ENCODE measurements at regions not wholly inside any gene's neighbourhood (a gene's known extent, or its start where the extent isn't known, plus 50 kb on each side); places are given as distances from the start of the nearest gene placed in this dataset.
"Not testable (repeated sequence)": the region's sequence is repeated elsewhere in the genome, so short reads cannot be mapped to it uniquely, and the experiment has no call there.

- no peak for ATAC-seq
- ChIA-PET POLR2A (no interaction called here), CTCF (no interaction called here)
- H3K27me3 Mint-ChIP-seq (ENCODE audit: low read depth) = peaks cover 2% of the 10 kb centered on the region
- no peak overlapping the region for H3K27ac Mint-ChIP-seq
- peaks cover 6% of the 10 kb centered on the region for H3K9me3 Mint-ChIP-seq (ENCODE audit: insufficient read depth)
- no peaks in the 10 kb centered on the region for H3K4me1 Mint-ChIP-seq (ENCODE audit: low read depth)
- no peaks in the 10 kb centered on the region for H3K36me3 Mint-ChIP-seq (ENCODE audit: low read depth)
- H3K4me3 Mint-ChIP-seq = no peak overlapping the region
- no peak for DNase-seq
Measured at GRCh38 chr9:34862836-34863235, 95.2 kb upstream of the PHF24 start.

- no peak overlapping the region for H3K27ac Mint-ChIP-seq
Measured at GRCh38 chr9:34862043-34862442, 96.0 kb upstream of the PHF24 start.

DNA sequence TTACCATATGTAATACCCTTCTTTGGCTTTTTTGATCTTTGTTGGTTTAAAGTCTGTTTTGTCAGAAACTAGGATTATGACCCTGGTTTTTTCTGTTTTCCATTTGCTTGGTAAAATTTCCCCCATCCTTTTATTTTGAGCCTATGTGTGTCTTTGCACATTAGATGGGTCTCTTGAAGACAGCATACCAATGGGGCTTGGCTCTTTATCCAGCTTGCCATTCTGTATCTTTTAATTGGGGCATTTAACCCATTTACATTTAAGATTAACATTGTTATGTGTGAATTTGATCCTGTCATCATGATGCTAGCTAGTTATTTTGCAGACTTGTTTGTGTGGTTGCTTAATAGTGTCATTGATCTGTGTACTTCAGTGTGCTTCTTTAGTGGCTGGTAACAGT is 103.1 kb upstream of the PHF24 start:
- H3K27ac Mint-ChIP-seq; DNase-seq; H3K9me3 Mint-ChIP-seq (ENCODE audit: insufficient read depth); CTCF ChIA-PET; H3K36me3 Mint-ChIP-seq (ENCODE audit: low read depth); H3K4me3 Mint-ChIP-seq; POLR2A ChIA-PET; H3K4me1 Mint-ChIP-seq (ENCODE audit: low read depth); H3K27me3 Mint-ChIP-seq (ENCODE audit: low read depth); ATAC-seq: not testable (repeated sequence)

More at GRCh38 chr9:34862043-34862442, 96.0 kb upstream of the PHF24 start:
- no peaks in the 10 kb centered on the region for H3K36me3 Mint-ChIP-seq (ENCODE audit: low read depth)
- H3K9me3 Mint-ChIP-seq (ENCODE audit: insufficient read depth) = peaks cover 6% of the 10 kb centered on the region
- POLR2A ChIA-PET = no interaction called here
- H3K4me1 Mint-ChIP-seq (ENCODE audit: low read depth) = no peaks in the 10 kb centered on the region
- H3K4me3 Mint-ChIP-seq = no peak overlapping the region
- CTCF ChIA-PET = no interaction called here
- ATAC-seq = no peak
- DNase-seq = no peak
- peaks cover 2% of the 10 kb centered on the region for H3K27me3 Mint-ChIP-seq (ENCODE audit: low read depth)

- ChIA-PET POLR2A (no interaction called here), CTCF (no interaction called here)
- DNase-seq (no peak), ATAC-seq (no peak)
- no peaks in the 10 kb centered on the region for H3K4me1 Mint-ChIP-seq (ENCODE audit: low read depth)
- H3K27ac Mint-ChIP-seq = no peak overlapping the region
- H3K9me3 Mint-ChIP-seq (ENCODE audit: insufficient read depth) = no peaks in the 10 kb centered on the region
- no peaks in the 10 kb centered on the region for H3K36me3 Mint-ChIP-seq (ENCODE audit: low read depth)
- no peak overlapping the region for H3K4me3 Mint-ChIP-seq
- no peaks in the 10 kb centered on the region for H3K27me3 Mint-ChIP-seq (ENCODE audit: low read depth)
Measured at GRCh38 chr9:34830068-34830467, 120.1 kb upstream of the CCL21 start.

DNA sequence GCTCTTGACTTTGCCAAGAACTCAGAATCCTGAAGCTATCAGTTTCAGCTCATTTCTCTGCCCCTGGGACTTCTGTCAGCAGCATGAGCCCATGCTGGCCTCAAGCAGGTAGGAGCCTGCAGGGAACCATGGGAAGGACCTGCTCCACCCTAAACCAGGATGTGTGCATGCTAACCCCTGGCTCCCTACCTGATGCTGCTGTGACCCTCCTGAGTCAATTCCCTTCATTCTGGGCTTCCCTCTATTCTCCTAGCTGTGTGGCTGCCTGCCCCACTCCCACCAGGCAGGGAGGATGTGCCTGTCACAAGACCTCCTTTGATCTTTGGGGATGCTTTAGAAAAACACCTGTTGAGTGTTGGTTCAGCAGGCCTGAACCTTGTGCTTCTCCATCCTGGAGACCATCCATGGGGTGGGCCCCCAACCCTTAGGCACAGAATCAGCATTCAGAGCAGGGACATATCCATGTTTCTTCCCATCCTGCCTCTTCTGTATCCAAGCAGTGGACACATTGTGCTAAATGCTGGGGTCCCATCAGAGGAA is 117.1 kb upstream of the CCL21 start:
- DNase-seq = no peak
- POLR2A ChIA-PET = no interaction called here
- Mint-ChIP-seq H3K9me3 (ENCODE audit: insufficient read depth) (no peaks in the 10 kb centered on the region), H3K4me3 (no peak overlapping the region), H3K4me1 (ENCODE audit: low read depth) (no peaks in the 10 kb centered on the region), H3K27ac (no peak overlapping the region), H3K27me3 (ENCODE audit: low read depth) (no peaks in the 10 kb centered on the region), H3K36me3 (ENCODE audit: low read depth) (no peaks in the 10 kb centered on the region)
- CTCF ChIA-PET = no interaction called here
- ATAC-seq = no peak

GRCh38 chr9:34825775-34826174 is 115.8 kb upstream of the CCL21 start:
- ATAC-seq (no peak), DNase-seq (no peak)
- Mint-ChIP-seq H3K4me1 (ENCODE audit: low read depth) (no peaks in the 10 kb centered on the region), H3K9me3 (ENCODE audit: insufficient read depth) (no peaks in the 10 kb centered on the region), H3K36me3 (ENCODE audit: low read depth) (no peaks in the 10 kb centered on the region), H3K27ac (no peak overlapping the region), H3K4me3 (no peak overlapping the region), H3K27me3 (ENCODE audit: low read depth) (peaks cover 2% of the 10 kb centered on the region)
- ChIA-PET CTCF (no interaction called here), POLR2A (no interaction called here)

DNA sequence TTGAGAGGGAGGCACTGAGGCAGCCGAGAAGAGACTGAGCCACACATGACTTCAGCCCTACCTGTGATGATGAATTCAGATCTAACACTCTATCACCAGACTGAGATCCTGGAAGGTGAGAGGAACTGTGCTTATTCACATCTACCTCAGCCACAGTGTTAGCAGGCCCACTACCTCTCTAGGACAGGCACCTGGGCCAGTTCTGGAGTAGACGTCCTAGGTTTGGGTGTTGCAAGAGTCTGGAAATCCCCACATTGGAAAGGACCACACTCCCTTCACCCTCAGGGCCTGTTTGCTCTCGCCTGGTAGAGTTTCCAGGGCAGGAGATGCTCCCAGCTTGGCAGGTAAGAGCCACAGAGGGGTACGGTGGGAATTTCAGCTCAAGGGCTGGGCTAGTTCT is 113.8 kb upstream of the CCL21 start:
- DNase-seq (no peak), ATAC-seq (no peak)
- H3K4me3 Mint-ChIP-seq = no peak overlapping the region
- no peak overlapping the region for H3K27ac Mint-ChIP-seq
- no peaks in the 10 kb centered on the region for H3K9me3 Mint-ChIP-seq (ENCODE audit: insufficient read depth)
- CTCF ChIA-PET = no interaction called here
- POLR2A ChIA-PET = no interaction called here
- H3K36me3 Mint-ChIP-seq (ENCODE audit: low read depth) = no peaks in the 10 kb centered on the region
- no peaks in the 10 kb centered on the region for H3K4me1 Mint-ChIP-seq (ENCODE audit: low read depth)
- H3K27me3 Mint-ChIP-seq (ENCODE audit: low read depth) = peaks cover 4% of the 10 kb centered on the region

- no peaks in the 10 kb centered on the region for H3K4me1 Mint-ChIP-seq (ENCODE audit: low read depth)
- H3K9me3 Mint-ChIP-seq (ENCODE audit: insufficient read depth) = peaks cover 6% of the 10 kb centered on the region
- H3K27me3 Mint-ChIP-seq (ENCODE audit: low read depth) = peaks cover 30% of the 10 kb centered on the region
- ChIA-PET POLR2A (no interaction called here), CTCF (no interaction called here)
- ATAC-seq (no peak), DNase-seq (no peak)
- H3K4me3 Mint-ChIP-seq = no peak overlapping the region
- peaks cover 3% of the 10 kb centered on the region for H3K36me3 Mint-ChIP-seq (ENCODE audit: low read depth)
- H3K27ac Mint-ChIP-seq = no peak overlapping the region
Measured at GRCh38 chr9:34810187-34810524, 100.2 kb upstream of the CCL21 start.

DNA sequence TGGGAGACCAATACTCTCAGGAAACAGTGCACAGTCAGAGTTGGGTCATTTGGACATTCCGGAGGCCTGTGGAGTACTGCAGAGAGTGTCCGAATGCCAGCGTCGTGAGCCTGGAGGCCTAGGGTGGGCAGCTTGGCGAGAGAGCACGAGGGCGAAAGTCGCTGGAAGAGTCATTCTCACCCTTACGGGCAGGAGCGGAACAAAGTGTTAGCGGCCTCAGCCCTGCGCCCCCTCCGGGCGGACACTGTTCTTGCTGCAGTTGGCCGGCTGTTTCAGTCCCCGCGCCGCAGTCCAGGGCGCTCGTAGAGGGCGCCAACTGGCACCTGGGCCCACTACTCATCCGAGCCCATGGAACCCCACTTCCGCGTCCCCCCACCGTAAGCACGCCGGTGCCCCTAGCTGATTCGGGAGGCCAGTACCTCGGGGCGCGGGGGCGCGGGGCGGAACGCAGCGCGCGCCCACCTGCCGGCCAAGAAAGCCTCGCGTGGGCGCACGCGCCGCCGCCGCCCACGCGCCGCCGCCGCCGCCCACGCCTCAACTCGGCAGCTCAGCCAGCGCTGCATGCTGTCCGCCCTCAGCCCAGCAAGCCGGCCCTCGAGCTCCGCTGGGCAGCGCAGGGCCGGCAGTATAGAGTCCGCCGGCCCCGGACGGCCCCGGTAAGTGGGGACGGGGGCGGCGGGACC is 99.7 kb upstream of the CCL21 start:
- POLR2A ChIA-PET = no interaction called here
- H3K27me3 Mint-ChIP-seq (ENCODE audit: low read depth) = peaks cover 30% of the 10 kb centered on the region
- peaks cover 3% of the 10 kb centered on the region for H3K36me3 Mint-ChIP-seq (ENCODE audit: low read depth)
- no peak for ATAC-seq
- no peaks in the 10 kb centered on the region for H3K4me1 Mint-ChIP-seq (ENCODE audit: low read depth)
- CTCF ChIA-PET = no interaction called here
- H3K27ac Mint-ChIP-seq = no peak overlapping the region
- H3K9me3 Mint-ChIP-seq (ENCODE audit: insufficient read depth) = peaks cover 11% of the 10 kb centered on the region
- H3K4me3 Mint-ChIP-seq = no peak overlapping the region
- DNase-seq = no peak

DNA sequence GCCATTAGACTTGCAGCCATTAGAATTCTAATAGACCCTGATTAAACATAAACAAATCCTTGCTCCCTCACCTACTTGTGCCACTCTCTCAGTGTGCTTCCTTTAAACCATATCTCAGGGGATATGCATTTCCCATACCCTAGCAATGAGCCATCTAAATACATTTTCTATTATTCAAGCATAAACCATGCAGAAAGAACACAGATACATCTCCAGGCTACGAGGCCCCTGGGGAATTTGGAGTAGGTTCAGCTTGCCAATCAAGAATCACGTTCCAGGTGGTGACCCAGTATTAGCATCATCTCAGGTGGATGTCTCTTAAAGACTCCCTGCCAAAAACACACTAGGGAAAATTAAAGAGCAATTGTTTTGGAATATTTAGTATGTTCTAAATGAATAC is 93.0 kb upstream of the CCL21 start:
- Mint-ChIP-seq H3K4me1 (ENCODE audit: low read depth) (no peaks in the 10 kb centered on the region), H3K36me3 (ENCODE audit: low read depth) (no peaks in the 10 kb centered on the region), H3K4me3 (no peak overlapping the region), H3K27ac (no peak overlapping the region), H3K9me3 (ENCODE audit: insufficient read depth) (peaks cover 13% of the 10 kb centered on the region), H3K27me3 (ENCODE audit: low read depth) (peaks cover 25% of the 10 kb centered on the region)
- no peak for ATAC-seq
- ChIA-PET CTCF (no interaction called here), POLR2A (no interaction called here)
- no peak for DNase-seq

- Mint-ChIP-seq H3K36me3 (ENCODE audit: low read depth) (no peaks in the 10 kb centered on the region), H3K27ac (no peak overlapping the region), H3K9me3 (ENCODE audit: insufficient read depth) (no peaks in the 10 kb centered on the region), H3K4me1 (ENCODE audit: low read depth) (no peaks in the 10 kb centered on the region), H3K4me3 (no peak overlapping the region), H3K27me3 (ENCODE audit: low read depth) (peaks cover 23% of the 10 kb centered on the region)
- DNase-seq (no peak), ATAC-seq (no peak)
- ChIA-PET CTCF (interaction anchor here (1.0 kb wide), 1 partner anchor 102 kb away, joined by 3 read pairs; no protein-coding TSS in a partner anchor), POLR2A (no interaction called here)
Measured at GRCh38 chr9:34797367-34797766, 87.4 kb upstream of the CCL21 start.

GRCh38 chr9:34796924-34797323 is 87.0 kb upstream of the CCL21 start:
- ATAC-seq = no peak

GRCh38 chr9:34793428-34793827 is 83.5 kb upstream of the CCL21 start:
- H3K27me3 Mint-ChIP-seq (ENCODE audit: low read depth) = peaks cover 31% of the 10 kb centered on the region
- ChIA-PET CTCF (no interaction called here), POLR2A (no interaction called here)
- ATAC-seq (no peak), DNase-seq (no peak)
- no peaks in the 10 kb centered on the region for H3K9me3 Mint-ChIP-seq (ENCODE audit: insufficient read depth)
- no peaks in the 10 kb centered on the region for H3K36me3 Mint-ChIP-seq (ENCODE audit: low read depth)
- H3K4me1 Mint-ChIP-seq (ENCODE audit: low read depth) = no peaks in the 10 kb centered on the region
- H3K4me3 Mint-ChIP-seq = no peak overlapping the region
- H3K27ac Mint-ChIP-seq = no peak overlapping the region

More at GRCh38 chr9:34796924-34797323, 87.0 kb upstream of the CCL21 start:
- H3K36me3 Mint-ChIP-seq (ENCODE audit: low read depth) = no peaks in the 10 kb centered on the region
- no peak overlapping the region for H3K4me3 Mint-ChIP-seq
- POLR2A ChIA-PET = no interaction called here
- CTCF ChIA-PET = interaction anchor here (1.0 kb wide), 1 partner anchor 103 kb away, joined by 3 read pairs; no protein-coding TSS in a partner anchor
- DNase-seq = no peak
- no peaks in the 10 kb centered on the region for H3K9me3 Mint-ChIP-seq (ENCODE audit: insufficient read depth)
- H3K4me1 Mint-ChIP-seq (ENCODE audit: low read depth) = no peaks in the 10 kb centered on the region
- H3K27me3 Mint-ChIP-seq (ENCODE audit: low read depth) = peaks cover 19% of the 10 kb centered on the region
- H3K27ac Mint-ChIP-seq = no peak overlapping the region

All from activated CD8-positive, alpha-beta T cell treated with anti-CD3 and anti-CD28 coated beads, Interleukin-2, amount 10 ng/mL, durations not matched to agents 7 days and 5 days (primary cell).